Nephron (organoid): ENCODE measurements at regions not wholly inside any gene's neighbourhood (a gene's known extent, or its start where the extent isn't known, plus 50 kb on each side); places are given as distances from the start of the nearest gene placed in this dataset.

ENCODE experiments used
- H3K27ac Mint-ChIP-seq, 3 experiments: 2 replicates each; pipeline ENCODE4 v1.8.0; 2020; ENCODE audit warnings: mixed read lengths in 3 of 3, mild to moderate bottlenecking in 2 of 3, moderate library complexity in 1 of 3
- H3K27me3 Mint-ChIP-seq: 2 replicates; pipeline ENCODE4 v1.8.0; 2021; ENCODE audit warnings: low read depth, mild to moderate bottlenecking, moderate library complexity, mixed read lengths
- H3K36me3 Mint-ChIP-seq: 2 replicates; pipeline ENCODE4 v1.8.0; 2020; ENCODE audit warnings: low read depth, mixed read lengths
- H3K4me1 Mint-ChIP-seq: 2 replicates; pipeline ENCODE4 v1.8.0; 2020; ENCODE audit warnings: mixed read lengths
- H3K4me3 Mint-ChIP-seq, 3 experiments: 2 replicates each; pipeline ENCODE4 v1.8.0; 2020; ENCODE audit warnings: mild to moderate bottlenecking in 3 of 3, mixed read lengths in 3 of 3, moderate library complexity in 2 of 3
- H3K9me3 Mint-ChIP-seq: 2 replicates; pipeline ENCODE4 v1.8.0; 2020; ENCODE audit warnings: mixed read lengths
- CTCF ChIP-seq, 3 experiments: fragments of 200-600 bp; sonication (generic); IDR thresholded peaks; one replicate each; pipeline ENCODE4 v1.5.0; 2021; ENCODE audit warnings: antibody characterized with exemption in 3 of 3; ENCODE audit not compliant: unreplicated experiment in 3 of 3

DNA sequence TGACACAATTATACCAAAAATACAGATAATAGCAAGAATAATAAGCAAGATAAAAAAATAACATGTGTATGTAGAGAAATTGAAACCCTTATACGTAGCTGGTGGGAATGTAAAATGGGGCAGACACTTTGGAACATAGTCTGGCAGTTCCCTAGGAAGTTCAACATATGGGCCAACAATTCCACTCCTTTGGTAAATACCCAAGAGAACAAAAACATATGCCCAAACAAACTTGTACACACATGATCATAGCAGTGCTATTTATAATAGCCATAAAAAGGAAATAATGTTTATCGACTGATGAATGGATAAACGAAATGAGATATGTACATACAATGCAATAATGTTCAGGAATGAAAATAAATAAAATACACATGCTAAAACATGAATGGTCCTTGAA is 462.4 kb upstream of the SORCS1 start:
- no peak overlapping the region for H3K27ac Mint-ChIP-seq
- H3K36me3 Mint-ChIP-seq: no peaks in the 10 kb centered on the region

GRCh38 chr10:107623292-107623691 is 458.8 kb upstream of the SORCS1 start:
- no peak overlapping the region for H3K27ac Mint-ChIP-seq
- no peaks in the 10 kb centered on the region for H3K36me3 Mint-ChIP-seq
- H3K4me1 Mint-ChIP-seq: no peaks in the 10 kb centered on the region

More for the DNA sequence above, 462.4 kb upstream of the SORCS1 start:
- no peak for TF ChIP-seq CTCF (IDR thresholded peaks at IDR 0.05; ENCODE audit: unreplicated experiment in 3 of 3)
- H3K4me1 Mint-ChIP-seq: no peaks in the 10 kb centered on the region
- no peaks in the 10 kb centered on the region for H3K27me3 Mint-ChIP-seq
- H3K9me3 Mint-ChIP-seq: no peaks in the 10 kb centered on the region
- no peak overlapping the region for H3K4me3 Mint-ChIP-seq

DNA sequence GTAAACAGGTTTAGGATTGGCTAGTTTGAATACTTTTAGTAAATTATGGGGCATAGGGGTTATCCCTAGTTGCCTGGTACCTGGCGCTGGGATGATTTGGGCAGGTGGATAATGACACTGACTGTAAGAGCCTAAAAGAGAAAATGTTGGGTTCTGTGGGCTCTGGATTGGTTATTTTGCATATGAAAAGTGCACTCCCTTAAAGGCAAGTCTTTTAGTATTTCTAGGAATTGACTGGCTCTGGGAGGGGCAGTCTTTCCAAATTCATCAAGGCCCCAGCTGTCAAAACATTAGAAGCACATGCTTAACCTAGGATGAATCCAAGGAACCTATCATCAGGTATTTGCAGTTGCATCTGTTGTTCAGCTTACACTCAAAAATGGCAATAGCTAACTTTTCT is 454.6 kb upstream of the SORCS1 start:
- no peak overlapping the region for H3K27ac Mint-ChIP-seq
- H3K36me3 Mint-ChIP-seq: no peaks in the 10 kb centered on the region
- H3K4me1 Mint-ChIP-seq: no peaks in the 10 kb centered on the region
- H3K27me3 Mint-ChIP-seq: no peaks in the 10 kb centered on the region
- no peak for TF ChIP-seq CTCF (IDR thresholded peaks at IDR 0.05; ENCODE audit: unreplicated experiment in 3 of 3)
- no peak overlapping the region for H3K4me3 Mint-ChIP-seq
- H3K9me3 Mint-ChIP-seq: no peaks in the 10 kb centered on the region

More at GRCh38 chr10:107623292-107623691, 458.8 kb upstream of the SORCS1 start:
- Mint-ChIP-seq H3K4me3 (no peak overlapping the region), H3K9me3 (no peaks in the 10 kb centered on the region), H3K27me3 (no peaks in the 10 kb centered on the region)
- TF ChIP-seq CTCF (IDR thresholded peaks at IDR 0.05; ENCODE audit: unreplicated experiment in 3 of 3): no peak

GRCh38 chr10:107618504-107618994 is 454.0 kb upstream of the SORCS1 start:
- Mint-ChIP-seq H3K4me1 (no peaks in the 10 kb centered on the region), H3K27ac (no peak overlapping the region), H3K27me3 (no peaks in the 10 kb centered on the region), H3K4me3 (no peak overlapping the region), H3K36me3 (no peaks in the 10 kb centered on the region), H3K9me3 (no peaks in the 10 kb centered on the region)
- TF ChIP-seq CTCF (IDR thresholded peaks at IDR 0.05; ENCODE audit: unreplicated experiment in 3 of 3): no peak

DNA sequence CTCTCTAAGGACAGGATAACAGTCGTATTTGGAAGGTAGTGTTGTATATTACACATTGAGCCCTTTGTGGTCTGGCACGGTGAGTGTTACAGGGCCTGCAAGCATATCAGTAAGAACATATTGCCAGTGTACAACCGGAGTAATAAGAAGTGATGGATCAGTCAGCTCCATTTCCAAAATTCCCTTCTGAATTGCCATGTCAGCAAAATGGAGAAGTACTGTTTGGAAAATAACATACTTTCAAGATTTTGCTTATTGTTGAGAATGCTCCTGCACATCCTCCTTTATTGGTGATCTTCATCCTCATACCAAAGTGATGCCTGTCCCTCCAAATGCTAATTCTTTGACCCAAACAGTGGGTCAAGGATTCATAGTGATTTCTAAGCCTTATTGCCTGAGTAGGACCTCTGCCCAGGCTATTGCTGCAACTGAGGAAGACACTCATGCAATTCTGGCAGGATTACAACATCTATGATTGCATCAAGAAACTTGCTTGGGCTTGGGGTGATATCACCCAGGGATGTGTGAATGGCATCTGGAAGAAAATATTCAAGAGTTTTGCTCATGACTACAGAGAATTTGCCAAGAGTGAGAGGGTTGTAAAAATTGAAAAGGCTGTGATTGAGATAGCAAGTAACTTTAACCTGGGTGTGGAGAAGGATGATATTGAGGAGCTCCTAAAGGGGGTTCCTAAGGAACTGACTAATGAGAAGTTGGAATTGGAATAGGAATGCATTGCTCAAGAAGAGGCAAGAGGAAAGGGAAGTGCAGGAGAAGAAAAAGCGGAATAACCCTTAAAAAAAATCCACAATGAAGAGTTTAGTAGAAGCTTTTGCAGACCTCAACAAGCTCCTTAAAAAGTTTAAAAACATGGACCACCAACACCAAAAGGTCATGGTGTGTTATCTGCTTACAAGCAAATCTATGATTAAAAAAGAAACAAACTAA is 452.2 kb upstream of the SORCS1 start:
- no peak for TF ChIP-seq CTCF (IDR thresholded peaks at IDR 0.05; ENCODE audit: unreplicated experiment in 3 of 3)
- Mint-ChIP-seq H3K27ac (no peak overlapping the region), H3K4me1 (no peaks in the 10 kb centered on the region), H3K27me3 (no peaks in the 10 kb centered on the region), H3K4me3 (no peak overlapping the region), H3K9me3 (no peaks in the 10 kb centered on the region), H3K36me3 (no peaks in the 10 kb centered on the region)
